ENCODE measurements at regions not wholly inside any gene's neighbourhood (a gene's known extent, or its start where the extent isn't known, plus 50 kb on each side); places are given as distances from the start of the nearest gene placed in this dataset.

DNA sequence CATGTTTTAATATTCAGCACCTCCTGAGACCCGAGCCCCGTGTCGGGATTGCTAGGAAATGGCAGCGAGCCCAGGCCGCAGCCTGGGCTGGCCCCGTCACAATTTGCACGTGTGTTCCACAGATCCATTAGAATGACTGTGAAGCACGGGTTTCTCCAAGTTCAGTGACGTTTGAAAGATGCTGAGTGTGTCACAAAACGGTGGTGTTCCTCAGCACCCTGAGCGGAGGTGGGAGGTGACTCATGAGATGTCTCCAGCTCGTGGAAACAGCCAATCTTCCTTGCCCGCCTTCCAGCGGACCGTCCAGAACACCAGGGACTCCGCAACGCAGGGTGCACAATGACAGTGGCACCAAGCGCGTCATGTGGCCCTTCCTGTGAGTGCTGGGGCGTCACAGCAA, 412.8 kb downstream of the IRX2 start:
- Mint-ChIP-seq H3K27me3 (ENCODE audit: insufficient read depth, low read depth, poor library complexity) (peaks cover 7% of the 10 kb centered on the region), H3K4me1 (peaks cover 12% of the 10 kb centered on the region; the same call in 2 of the 3 replicates), H3K27ac (no peak overlapping the region), H3K4me3 (no peak overlapping the region), H3K9me3 (no peaks in the 10 kb centered on the region), H3K36me3 (ENCODE audit: low read depth) (no peaks in the 10 kb centered on the region)
- no peak for ATAC-seq
- no peak overlapping the region for H3K4me2 ChIP-seq
- no peak overlapping the region for H2AFZ ChIP-seq
- no peaks in the 10 kb centered on the region for H3K4me1 ChIP-seq (ENCODE audit: insufficient read depth)
- no peaks in the 10 kb centered on the region for H3K9me2 ChIP-seq (ENCODE audit: insufficient read depth)
- no peaks in the 10 kb centered on the region; the same call in 1 of the 2 replicates for H3K36me3 ChIP-seq (ENCODE audit: insufficient read depth)
- H3K4me3 ChIP-seq, result no peak overlapping the region
- DNase-seq (ENCODE audit: low spot score), result no peak
- no peak overlapping the region for H3K27ac ChIP-seq (ENCODE audit: low read depth)
- H3K79me2 ChIP-seq (replicated peaks; ENCODE audit: insufficient read depth), result no peaks in the 10 kb centered on the region
- H3F3A ChIP-seq (replicated peaks; ENCODE audit: low read depth), result no peaks in the 10 kb centered on the region
- TF ChIP-seq POLR2AphosphoS5 (IDR thresholded peaks at IDR 0.05; ENCODE audit: low read depth) (no peak), ZNF331 (CRISPR knock-in tag; IDR thresholded peaks at IDR 0.05; ENCODE audit: low read depth) (no peak), EZH2 (IDR thresholded peaks at IDR 0.05; ENCODE audit: low read depth, unreplicated experiment) (no peak), CREB1 (CRISPR knock-in tag; IDR thresholded peaks at IDR 0.05; ENCODE audit: low read depth) (no peak), EZH2phosphoT487 (IDR thresholded peaks at IDR 0.05; ENCODE audit: unreplicated experiment) (no peak), JUNB (IDR thresholded peaks at IDR 0.05; ENCODE audit: unreplicated experiment) (no peak), NANOG (IDR thresholded peaks at IDR 0.05; ENCODE audit: borderline replicate concordance) (no peak), STAT1 (IDR thresholded peaks at IDR 0.05; ENCODE audit: unreplicated experiment) (no peak), ZNF114 (CRISPR knock-in tag; IDR thresholded peaks at IDR 0.05) (no peak)
- TF ChIP-seq, protein P1, sequence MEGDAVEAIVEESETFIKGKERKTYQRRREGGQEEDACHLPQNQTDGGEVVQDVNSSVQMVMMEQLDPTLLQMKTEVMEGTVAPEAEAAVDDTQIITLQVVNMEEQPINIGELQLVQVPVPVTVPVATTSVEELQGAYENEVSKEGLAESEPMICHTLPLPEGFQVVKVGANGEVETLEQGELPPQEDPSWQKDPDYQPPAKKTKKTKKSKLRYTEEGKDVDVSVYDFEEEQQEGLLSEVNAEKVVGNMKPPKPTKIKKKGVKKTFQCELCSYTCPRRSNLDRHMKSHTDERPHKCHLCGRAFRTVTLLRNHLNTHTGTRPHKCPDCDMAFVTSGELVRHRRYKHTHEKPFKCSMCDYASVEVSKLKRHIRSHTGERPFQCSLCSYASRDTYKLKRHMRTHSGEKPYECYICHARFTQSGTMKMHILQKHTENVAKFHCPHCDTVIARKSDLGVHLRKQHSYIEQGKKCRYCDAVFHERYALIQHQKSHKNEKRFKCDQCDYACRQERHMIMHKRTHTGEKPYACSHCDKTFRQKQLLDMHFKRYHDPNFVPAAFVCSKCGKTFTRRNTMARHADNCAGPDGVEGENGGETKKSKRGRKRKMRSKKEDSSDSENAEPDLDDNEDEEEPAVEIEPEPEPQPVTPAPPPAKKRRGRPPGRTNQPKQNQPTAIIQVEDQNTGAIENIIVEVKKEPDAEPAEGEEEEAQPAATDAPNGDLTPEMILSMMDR (conservative IDR thresholded peaks at IDR 0.05; ENCODE audit: low read depth in 2 of 2), result no peak
- TF ChIP-seq, protein P2, sequence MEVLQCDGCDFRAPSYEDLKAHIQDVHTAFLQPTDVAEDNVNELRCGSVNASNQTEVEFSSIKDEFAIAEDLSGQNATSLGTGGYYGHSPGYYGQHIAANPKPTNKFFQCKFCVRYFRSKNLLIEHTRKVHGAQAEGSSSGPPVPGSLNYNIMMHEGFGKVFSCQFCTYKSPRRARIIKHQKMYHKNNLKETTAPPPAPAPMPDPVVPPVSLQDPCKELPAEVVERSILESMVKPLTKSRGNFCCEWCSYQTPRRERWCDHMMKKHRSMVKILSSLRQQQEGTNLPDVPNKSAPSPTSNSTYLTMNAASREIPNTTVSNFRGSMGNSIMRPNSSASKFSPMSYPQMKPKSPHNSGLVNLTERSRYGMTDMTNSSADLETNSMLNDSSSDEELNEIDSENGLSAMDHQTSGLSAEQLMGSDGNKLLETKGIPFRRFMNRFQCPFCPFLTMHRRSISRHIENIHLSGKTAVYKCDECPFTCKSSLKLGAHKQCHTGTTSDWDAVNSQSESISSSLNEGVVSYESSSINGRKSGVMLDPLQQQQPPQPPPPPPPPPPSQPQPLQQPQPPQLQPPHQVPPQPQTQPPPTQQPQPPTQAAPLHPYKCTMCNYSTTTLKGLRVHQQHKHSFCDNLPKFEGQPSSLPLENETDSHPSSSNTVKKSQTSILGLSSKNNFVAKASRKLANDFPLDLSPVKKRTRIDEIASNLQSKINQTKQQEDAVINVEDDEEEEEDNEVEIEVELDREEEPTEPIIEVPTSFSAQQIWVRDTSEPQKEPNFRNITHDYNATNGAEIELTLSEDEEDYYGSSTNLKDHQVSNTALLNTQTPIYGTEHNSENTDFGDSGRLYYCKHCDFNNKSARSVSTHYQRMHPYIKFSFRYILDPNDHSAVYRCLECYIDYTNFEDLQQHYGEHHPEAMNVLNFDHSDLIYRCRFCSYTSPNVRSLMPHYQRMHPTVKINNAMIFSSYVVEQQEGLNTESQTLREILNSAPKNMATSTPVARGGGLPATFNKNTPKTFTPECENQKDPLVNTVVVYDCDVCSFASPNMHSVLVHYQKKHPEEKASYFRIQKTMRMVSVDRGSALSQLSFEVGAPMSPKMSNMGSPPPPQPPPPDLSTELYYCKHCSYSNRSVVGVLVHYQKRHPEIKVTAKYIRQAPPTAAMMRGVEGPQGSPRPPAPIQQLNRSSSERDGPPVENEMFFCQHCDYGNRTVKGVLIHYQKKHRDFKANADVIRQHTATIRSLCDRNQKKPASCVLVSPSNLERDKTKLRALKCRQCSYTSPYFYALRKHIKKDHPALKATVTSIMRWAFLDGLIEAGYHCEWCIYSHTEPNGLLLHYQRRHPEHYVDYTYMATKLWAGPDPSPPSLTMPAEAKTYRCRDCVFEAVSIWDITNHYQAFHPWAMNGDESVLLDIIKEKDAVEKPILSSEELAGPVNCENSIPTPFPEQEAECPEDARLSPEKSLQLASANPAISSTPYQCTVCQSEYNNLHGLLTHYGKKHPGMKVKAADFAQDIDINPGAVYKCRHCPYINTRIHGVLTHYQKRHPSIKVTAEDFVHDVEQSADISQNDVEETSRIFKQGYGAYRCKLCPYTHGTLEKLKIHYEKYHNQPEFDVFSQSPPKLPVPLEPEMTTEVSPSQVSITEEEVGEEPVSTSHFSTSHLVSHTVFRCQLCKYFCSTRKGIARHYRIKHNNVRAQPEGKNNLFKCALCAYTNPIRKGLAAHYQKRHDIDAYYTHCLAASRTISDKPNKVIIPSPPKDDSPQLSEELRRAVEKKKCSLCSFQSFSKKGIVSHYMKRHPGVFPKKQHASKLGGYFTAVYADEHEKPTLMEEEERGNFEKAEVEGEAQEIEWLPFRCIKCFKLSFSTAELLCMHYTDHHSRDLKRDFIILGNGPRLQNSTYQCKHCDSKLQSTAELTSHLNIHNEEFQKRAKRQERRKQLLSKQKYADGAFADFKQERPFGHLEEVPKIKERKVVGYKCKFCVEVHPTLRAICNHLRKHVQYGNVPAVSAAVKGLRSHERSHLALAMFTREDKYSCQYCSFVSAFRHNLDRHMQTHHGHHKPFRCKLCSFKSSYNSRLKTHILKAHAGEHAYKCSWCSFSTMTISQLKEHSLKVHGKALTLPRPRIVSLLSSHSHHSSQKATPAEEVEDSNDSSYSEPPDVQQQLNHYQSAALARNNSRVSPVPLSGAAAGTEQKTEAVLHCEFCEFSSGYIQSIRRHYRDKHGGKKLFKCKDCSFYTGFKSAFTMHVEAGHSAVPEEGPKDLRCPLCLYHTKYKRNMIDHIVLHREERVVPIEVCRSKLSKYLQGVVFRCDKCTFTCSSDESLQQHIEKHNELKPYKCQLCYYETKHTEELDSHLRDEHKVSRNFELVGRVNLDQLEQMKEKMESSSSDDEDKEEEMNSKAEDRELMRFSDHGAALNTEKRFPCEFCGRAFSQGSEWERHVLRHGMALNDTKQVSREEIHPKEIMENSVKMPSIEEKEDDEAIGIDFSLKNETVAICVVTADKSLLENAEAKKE (CRISPR knock-in tag; IDR thresholded peaks at IDR 0.05), result no peak
- TF ChIP-seq, protein P3, sequence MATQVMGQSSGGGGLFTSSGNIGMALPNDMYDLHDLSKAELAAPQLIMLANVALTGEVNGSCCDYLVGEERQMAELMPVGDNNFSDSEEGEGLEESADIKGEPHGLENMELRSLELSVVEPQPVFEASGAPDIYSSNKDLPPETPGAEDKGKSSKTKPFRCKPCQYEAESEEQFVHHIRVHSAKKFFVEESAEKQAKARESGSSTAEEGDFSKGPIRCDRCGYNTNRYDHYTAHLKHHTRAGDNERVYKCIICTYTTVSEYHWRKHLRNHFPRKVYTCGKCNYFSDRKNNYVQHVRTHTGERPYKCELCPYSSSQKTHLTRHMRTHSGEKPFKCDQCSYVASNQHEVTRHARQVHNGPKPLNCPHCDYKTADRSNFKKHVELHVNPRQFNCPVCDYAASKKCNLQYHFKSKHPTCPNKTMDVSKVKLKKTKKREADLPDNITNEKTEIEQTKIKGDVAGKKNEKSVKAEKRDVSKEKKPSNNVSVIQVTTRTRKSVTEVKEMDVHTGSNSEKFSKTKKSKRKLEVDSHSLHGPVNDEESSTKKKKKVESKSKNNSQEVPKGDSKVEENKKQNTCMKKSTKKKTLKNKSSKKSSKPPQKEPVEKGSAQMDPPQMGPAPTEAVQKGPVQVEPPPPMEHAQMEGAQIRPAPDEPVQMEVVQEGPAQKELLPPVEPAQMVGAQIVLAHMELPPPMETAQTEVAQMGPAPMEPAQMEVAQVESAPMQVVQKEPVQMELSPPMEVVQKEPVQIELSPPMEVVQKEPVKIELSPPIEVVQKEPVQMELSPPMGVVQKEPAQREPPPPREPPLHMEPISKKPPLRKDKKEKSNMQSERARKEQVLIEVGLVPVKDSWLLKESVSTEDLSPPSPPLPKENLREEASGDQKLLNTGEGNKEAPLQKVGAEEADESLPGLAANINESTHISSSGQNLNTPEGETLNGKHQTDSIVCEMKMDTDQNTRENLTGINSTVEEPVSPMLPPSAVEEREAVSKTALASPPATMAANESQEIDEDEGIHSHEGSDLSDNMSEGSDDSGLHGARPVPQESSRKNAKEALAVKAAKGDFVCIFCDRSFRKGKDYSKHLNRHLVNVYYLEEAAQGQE (IDR thresholded peaks at IDR 0.05; ENCODE audit: unreplicated experiment), result no peak
- TF ChIP-seq, protein P4, sequence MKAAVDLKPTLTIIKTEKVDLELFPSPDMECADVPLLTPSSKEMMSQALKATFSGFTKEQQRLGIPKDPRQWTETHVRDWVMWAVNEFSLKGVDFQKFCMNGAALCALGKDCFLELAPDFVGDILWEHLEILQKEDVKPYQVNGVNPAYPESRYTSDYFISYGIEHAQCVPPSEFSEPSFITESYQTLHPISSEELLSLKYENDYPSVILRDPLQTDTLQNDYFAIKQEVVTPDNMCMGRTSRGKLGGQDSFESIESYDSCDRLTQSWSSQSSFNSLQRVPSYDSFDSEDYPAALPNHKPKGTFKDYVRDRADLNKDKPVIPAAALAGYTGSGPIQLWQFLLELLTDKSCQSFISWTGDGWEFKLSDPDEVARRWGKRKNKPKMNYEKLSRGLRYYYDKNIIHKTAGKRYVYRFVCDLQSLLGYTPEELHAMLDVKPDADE (IDR thresholded peaks at IDR 0.05), result no peak
- H4K20me1 ChIP-seq (replicated peaks; ENCODE audit: insufficient read depth), result no peaks in the 10 kb centered on the region
- no peaks in the 10 kb centered on the region for H3K27me3 ChIP-seq (ENCODE audit: insufficient read depth)

Measured in GM23338 (cell line).